Astrocyte of the spinal cord (primary cell): ENCODE measurements at regions not wholly inside any gene's neighbourhood (a gene's known extent, or its start where the extent isn't known, plus 50 kb on each side); places are given as distances from the start of the nearest gene placed in this dataset.

Source experiments
- DNase-seq: peaks from one replicate; pipeline ENCODE4 v3.0.0; 2011; ENCODE audit warnings: low read depth, low spot score
- H3K4me3 ChIP-seq: 2 replicates; pipeline ENCODE4 v1.5.1; 2011; ENCODE audit warnings: low read depth, mild to moderate bottlenecking, low read length, moderate library complexity
- CTCF ChIP-seq: IDR thresholded peaks from 2 replicates; pipeline ENCODE4 v1.5.1; 2012; ENCODE audit warnings: low read depth, mild to moderate bottlenecking, low read length, inconsistent platforms
- in situ Hi-C: cut with HindIII; loops from 2 replicates; pipeline ENCODE4 v1.10.0; 2017; ENCODE audit warnings: low sequenced_read_pairs

DNA sequence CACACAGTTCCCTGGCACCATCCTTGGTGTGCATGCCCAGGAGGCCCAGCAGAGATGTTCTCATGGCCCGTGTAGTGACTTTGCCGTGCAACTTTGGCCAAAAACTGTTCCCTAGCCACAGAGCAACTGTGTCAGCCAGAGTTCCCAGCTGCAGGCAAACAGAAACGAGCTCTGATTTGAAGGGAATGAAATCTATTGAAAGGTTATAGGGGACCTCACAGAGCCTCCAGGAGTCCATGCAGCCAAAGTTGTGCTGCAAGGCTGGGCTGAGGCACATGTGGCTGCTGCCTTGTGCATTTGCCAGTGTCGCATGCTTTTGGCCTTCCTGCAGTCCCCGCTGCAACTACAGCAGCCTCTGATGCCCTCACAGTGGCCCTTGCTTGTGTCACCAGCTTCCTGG is 70.5 kb downstream of the PLXNA1 start:
- DNase-seq = no peak
- in situ Hi-C loops = no loop called here
- no peak overlapping the region for H3K4me3 ChIP-seq
- TF ChIP-seq CTCF = no peak

- in situ Hi-C loops = no loop called here
- TF ChIP-seq CTCF = no peak
- DNase-seq = no peak
Measured at GRCh38 chr3:127053979-127054378, 71.1 kb downstream of the PLXNA1 start.

DNA sequence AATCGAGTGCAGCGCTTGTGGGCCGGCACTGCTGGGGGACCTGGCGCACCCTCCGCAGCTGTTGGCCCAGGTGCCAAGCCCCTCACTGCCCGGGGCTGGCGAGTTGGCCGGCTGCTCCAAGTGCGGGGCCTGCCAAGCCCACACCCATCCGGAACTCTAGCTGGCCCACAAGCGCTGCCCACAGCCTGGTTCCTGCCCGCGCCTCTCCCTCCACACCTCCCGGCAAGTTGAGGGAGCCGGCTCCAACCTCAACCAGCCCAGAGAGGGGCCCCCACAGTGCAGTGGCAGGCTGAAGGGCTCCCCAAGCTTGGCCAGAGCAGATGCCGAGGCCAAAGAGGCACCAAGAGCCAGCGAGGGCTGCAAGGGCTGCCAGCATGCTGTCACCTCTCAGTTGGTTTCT is 73.4 kb downstream of the PLXNA1 start:
- in situ Hi-C loops = no loop called here
- DNase-seq = no peak
- H3K4me3 ChIP-seq = no peak overlapping the region
- no peak for TF ChIP-seq CTCF

More at GRCh38 chr3:127053979-127054378, 71.1 kb downstream of the PLXNA1 start:
- no peak overlapping the region for H3K4me3 ChIP-seq

DNA sequence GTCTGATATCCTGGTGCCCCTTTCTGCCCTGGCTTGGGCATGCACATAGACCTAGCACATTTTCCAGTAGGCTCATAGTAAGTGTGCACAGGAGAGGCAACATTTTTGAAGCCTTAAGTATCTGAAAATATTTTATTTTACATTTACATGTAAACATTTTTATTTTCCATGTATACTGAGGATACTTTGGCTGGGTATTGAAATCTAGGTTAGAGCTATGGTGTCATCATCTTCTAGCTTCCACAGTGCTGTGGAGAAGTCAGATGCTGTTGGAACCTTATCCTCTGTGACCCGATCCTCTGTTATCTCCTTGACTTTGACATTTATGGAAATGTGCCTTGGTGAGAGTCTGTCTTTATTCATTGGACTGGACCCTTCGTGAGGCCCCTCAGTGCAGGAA is 74.1 kb downstream of the PLXNA1 start:
- H3K4me3 ChIP-seq = no peak overlapping the region
- no peak for DNase-seq
- TF ChIP-seq CTCF = no peak
- in situ Hi-C loops = no loop called here

GRCh38 chr3:127059072-127059471 is 76.2 kb downstream of the PLXNA1 start:
- no peak for DNase-seq
- H3K4me3 ChIP-seq = no peak overlapping the region
- in situ Hi-C loops = no loop called here
- TF ChIP-seq CTCF = no peak

DNA sequence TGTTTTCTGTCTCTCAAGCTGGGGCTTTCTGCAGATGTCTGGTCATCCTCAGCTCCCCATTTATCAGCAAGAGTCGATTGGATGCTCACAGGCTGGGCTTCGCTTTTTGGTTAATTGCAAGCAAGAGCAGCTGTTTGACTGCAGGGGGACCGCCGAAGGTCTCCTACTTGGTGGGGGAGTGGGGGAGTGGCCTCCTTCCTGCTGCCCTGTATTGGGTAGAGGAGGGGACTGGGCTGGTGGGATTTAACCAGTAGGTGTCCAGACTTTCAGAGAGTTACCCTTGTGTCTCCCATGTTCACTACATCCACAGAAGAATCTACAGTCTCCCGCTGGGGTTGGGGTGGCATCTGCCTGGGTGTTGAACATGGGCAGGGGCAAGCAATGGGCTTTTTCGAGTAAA is 78.7 kb downstream of the PLXNA1 start:
- in situ Hi-C loops = no loop called here
- no peak overlapping the region for H3K4me3 ChIP-seq
- no peak for TF ChIP-seq CTCF
- DNase-seq = no peak

DNA sequence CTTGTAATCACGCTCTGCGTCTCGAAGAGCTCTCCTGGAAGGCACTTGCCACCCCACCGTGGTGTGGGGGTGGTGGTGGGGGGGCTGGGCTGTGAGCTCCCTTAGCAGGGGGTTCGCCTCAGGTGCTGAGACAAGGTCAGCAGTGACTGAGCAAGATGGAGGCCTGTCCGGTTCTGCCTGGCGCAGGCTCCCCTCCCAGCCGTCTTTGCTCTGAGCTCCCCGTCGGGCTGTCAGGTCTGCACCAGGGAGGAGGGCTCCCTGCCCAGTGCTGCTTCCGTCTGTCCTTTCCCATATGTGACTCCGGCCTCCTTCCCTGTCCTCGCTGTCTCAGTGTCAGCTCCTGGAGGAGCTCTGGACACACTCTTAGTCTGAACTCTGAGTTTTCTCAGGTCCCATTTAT is 80.0 kb downstream of the PLXNA1 start:
- in situ Hi-C loops = no loop called here
- DNase-seq = no peak
- TF ChIP-seq CTCF = no peak
- H3K4me3 ChIP-seq = no peak overlapping the region
